Endothelial cell (in vitro differentiated cells): ENCODE measurements at regions not wholly inside any gene's neighbourhood (a gene's known extent, or its start where the extent isn't known, plus 50 kb on each side); places are given as distances from the start of the nearest gene placed in this dataset.

Source experiments
- DNase-seq: peaks from one replicate; pipeline ENCODE4 v3.0.0; 2021; ENCODE audit warnings: low spot score
- H3K27ac Mint-ChIP-seq: one replicate; pipeline ENCODE4 v1.8.0; 2021; ENCODE audit warnings: mixed read lengths, inconsistent platforms; ENCODE audit not compliant: unreplicated experiment
- H3K27me3 Mint-ChIP-seq: one replicate; pipeline ENCODE4 v1.8.0; 2021; ENCODE audit warnings: mild to moderate bottlenecking, moderate library complexity, mixed read lengths, inconsistent platforms; ENCODE audit not compliant: unreplicated experiment
- H3K36me3 Mint-ChIP-seq: one replicate; pipeline ENCODE4 v1.8.0; 2021; ENCODE audit warnings: mild to moderate bottlenecking, low read depth, mixed read lengths, inconsistent platforms; ENCODE audit not compliant: unreplicated experiment
- H3K4me1 Mint-ChIP-seq: one replicate; pipeline ENCODE4 v1.8.0; 2021; ENCODE audit warnings: mild to moderate bottlenecking, mixed read lengths, inconsistent platforms; ENCODE audit not compliant: unreplicated experiment
- H3K4me3 Mint-ChIP-seq: one replicate; pipeline ENCODE4 v1.8.0; 2021; ENCODE audit warnings: mild to moderate bottlenecking, mixed read lengths, inconsistent platforms; ENCODE audit not compliant: unreplicated experiment
- H3K9me3 Mint-ChIP-seq: one replicate; pipeline ENCODE4 v1.8.0; 2021; ENCODE audit warnings: mixed read lengths, inconsistent platforms; ENCODE audit not compliant: unreplicated experiment
- TF ChIP-seq, protein P1 (sequence below): fragments of 200-600 bp; sonication (generic); IDR thresholded peaks from one replicate; pipeline ENCODE4 v1.5.0; 2021; ENCODE audit warnings: antibody characterized with exemption; ENCODE audit not compliant: unreplicated experiment

DNA sequence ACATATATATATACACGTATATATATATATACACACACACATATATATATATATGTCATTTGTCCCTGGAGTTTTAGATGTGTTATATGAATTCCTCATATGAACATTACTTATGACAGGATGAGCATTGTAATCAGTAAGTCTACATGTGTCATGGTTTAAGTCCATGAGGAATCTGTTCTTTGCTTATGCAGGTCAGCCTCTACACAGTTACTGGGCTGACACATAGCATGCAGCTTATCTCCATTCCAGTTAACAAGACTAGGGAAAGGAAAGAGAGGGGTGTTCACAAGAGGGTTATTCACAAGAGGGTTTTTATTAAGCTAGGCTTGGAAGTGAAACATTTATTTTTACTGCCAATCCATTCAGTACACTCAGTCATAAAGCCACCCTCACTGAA, 226.7 kb downstream of the SNX13 start:
- TF ChIP-seq, protein P1, sequence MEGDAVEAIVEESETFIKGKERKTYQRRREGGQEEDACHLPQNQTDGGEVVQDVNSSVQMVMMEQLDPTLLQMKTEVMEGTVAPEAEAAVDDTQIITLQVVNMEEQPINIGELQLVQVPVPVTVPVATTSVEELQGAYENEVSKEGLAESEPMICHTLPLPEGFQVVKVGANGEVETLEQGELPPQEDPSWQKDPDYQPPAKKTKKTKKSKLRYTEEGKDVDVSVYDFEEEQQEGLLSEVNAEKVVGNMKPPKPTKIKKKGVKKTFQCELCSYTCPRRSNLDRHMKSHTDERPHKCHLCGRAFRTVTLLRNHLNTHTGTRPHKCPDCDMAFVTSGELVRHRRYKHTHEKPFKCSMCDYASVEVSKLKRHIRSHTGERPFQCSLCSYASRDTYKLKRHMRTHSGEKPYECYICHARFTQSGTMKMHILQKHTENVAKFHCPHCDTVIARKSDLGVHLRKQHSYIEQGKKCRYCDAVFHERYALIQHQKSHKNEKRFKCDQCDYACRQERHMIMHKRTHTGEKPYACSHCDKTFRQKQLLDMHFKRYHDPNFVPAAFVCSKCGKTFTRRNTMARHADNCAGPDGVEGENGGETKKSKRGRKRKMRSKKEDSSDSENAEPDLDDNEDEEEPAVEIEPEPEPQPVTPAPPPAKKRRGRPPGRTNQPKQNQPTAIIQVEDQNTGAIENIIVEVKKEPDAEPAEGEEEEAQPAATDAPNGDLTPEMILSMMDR: no peak
- Mint-ChIP-seq H3K4me3 (no peak overlapping the region), H3K27ac (no peak overlapping the region), H3K9me3 (no peaks in the 10 kb centered on the region), H3K27me3 (no peaks in the 10 kb centered on the region), H3K36me3 (no peaks in the 10 kb centered on the region), H3K4me1 (no peaks in the 10 kb centered on the region)
- no peak for DNase-seq

DNA sequence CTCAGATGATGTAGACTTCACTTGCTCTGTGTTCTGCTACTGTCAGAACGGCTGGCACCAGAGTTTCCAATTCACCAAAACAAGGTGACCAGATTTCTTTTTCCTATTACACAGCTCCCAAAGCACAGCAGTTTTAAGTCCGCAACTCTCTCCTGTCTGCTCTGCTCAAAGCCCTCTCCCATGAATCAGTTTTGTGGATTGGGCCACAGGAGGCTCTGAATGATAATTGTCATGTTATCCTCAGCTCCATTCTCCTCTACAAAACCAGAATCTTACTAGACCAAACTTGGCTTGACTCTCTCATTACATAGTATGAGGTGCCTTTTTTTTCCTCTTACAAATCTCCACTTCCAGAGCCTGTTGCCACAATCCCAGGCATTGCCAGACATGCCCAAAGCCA, 223.5 kb downstream of the SNX13 start:
- Mint-ChIP-seq H3K4me3 (no peak overlapping the region), H3K4me1 (no peaks in the 10 kb centered on the region), H3K36me3 (no peaks in the 10 kb centered on the region), H3K27ac (no peak overlapping the region), H3K27me3 (no peaks in the 10 kb centered on the region), H3K9me3 (no peaks in the 10 kb centered on the region)
- TF ChIP-seq, protein P1: no peak
- DNase-seq: no peak

DNA sequence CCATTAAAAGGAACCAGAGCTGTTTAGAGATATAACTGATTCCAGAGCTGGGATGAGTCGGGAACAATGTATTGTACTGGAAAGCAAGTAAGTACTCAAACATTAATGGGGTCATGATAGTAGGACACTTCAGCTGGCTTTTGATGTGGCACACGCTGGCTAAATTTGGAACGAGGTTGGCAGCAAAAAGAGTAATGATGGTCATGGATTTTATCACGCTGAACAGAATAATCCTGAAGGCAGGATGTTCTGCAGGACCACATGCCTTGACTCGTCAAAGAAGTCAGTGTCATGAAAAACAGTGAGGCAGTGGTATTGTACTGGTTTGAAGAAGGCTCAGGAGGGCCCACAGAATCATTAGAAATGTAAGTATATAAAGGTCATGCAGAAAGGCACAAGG, 220.3 kb downstream of the SNX13 start:
- Mint-ChIP-seq H3K27me3 (no peaks in the 10 kb centered on the region), H3K27ac (no peak overlapping the region), H3K9me3 (no peaks in the 10 kb centered on the region), H3K4me3 (no peak overlapping the region), H3K4me1 (no peaks in the 10 kb centered on the region), H3K36me3 (no peaks in the 10 kb centered on the region)
- no peak for DNase-seq
- TF ChIP-seq, protein P1: no peak

DNA sequence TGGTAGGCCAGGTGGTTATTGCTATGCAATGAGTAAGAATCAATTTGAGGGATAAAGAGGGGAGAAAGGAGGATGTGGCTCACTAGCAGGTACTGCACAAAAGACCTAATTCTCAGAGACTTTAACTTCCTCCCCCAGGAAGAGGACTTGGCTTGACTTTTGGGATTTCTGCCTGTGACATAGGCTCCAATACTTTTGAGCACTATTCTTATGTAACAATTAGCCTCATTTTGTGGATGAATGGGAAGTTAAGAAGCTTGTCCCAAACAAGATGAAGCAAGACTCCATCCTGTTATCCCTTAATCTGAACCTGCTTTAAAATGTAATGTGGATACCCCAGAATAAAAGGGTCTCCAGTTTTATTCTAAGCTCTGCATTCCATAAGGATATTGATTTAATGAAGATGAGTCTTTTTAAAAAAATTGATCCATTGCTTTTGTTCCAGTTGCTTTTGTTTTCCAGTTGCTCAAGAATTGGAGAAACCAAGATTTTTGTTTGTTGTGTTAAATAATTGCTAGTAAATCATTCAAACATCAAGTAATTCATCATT, 218.5 kb downstream of the SNX13 start:
- Mint-ChIP-seq H3K9me3 (no peaks in the 10 kb centered on the region), H3K36me3 (no peaks in the 10 kb centered on the region), H3K4me3 (no peak overlapping the region), H3K27me3 (no peaks in the 10 kb centered on the region), H3K4me1 (no peaks in the 10 kb centered on the region), H3K27ac (no peak overlapping the region)
- TF ChIP-seq, protein P1: no peak
- DNase-seq: no peak

DNA sequence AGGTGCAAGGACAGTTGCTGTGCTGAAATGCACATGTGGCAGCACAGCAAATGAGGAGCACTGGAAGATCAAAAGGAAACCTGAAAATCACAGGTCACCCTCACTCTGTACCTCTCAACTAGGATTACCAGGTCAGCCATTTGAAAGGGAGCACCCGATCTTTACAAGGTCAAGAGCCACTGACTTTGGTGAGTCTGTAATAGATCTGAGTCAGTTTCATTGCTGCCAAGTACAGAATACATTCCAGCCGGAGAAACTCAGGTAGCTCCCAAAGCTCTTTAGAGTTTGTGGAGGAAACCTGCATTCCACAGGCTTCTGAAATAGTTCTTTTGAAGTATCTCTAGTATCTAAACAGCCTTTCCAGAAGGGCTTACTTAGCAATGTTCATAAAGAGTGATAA, 217.5 kb downstream of the SNX13 start:
- Mint-ChIP-seq H3K9me3 (no peaks in the 10 kb centered on the region), H3K27ac (no peak overlapping the region), H3K4me3 (no peak overlapping the region), H3K4me1 (no peaks in the 10 kb centered on the region), H3K27me3 (no peaks in the 10 kb centered on the region), H3K36me3 (no peaks in the 10 kb centered on the region)
- no peak for DNase-seq
- TF ChIP-seq, protein P1: no peak
